HG03064 (cell line): ENCODE measurements at regions not wholly inside any gene's neighbourhood (a gene's known extent, or its start where the extent isn't known, plus 50 kb on each side); places are given as distances from the start of the nearest gene placed in this dataset.
"Not testable (repeated sequence)": the region's sequence is repeated elsewhere in the genome, so short reads cannot be mapped to it uniquely, and the experiment has no call there.

ENCODE experiments used
- ATAC-seq: cut with Tn5 transposase; IDR thresholded peaks from one replicate; pipeline ENCODE4 v1.9.1; 2021; ENCODE audit warnings: low read depth; ENCODE audit not compliant: unreplicated experiment

DNA sequence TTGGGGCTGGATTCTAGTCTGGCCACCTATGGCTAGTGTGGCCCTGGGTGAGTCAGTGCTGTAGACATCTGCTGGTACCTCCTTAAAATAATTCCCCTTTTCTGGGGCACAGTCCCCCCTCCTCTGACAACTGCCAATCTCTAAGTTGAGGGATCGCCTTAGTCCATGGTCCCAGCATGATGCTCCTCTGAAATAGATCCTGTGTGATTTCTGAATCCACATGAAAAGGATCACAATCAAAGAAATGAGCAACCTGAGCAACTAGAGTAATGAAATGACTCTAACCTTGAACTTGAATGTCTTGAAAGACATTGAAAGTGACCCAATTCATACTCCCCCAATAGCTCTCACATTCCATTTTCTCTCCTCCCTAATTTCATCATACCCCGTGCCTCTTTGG is 332.5 kb downstream of the VRK1 start:
- no peak for ATAC-seq

DNA sequence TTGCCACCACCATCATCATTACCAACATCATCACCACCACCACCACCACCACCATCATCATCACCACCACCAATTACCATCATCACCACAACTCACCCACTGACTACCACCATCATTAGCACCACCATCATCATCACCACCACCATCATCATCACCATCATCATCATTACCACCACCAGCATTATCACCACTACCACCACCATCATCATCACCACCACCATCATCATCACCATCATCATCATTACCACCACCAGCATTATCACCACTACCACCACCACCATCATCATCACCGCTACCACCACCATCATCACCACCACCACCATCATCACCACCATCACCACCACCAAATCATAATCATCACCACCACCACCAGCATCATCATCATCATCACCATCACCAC is 338.7 kb downstream of the VRK1 start:
- ATAC-seq, result not testable (repeated sequence)

DNA sequence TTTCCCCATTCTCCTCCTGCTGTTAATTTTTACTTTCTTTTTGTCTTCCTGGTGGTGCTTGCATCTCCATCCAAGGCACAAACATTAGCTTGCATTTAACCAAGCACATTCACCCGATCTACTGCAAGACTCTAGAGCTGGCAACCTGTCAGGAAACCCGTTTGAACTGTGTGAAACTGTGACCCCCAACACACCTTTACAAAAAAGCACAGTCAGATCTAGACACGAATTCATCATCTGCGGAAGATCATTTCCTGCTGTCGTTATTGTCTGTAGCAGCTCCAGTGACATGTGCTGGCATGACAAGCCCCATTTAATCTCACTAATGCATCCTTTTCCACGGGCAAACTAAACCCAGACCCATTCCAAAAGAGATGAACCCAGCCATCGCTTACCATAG is 340.5 kb downstream of the VRK1 start:
- ATAC-seq, result no peak

DNA sequence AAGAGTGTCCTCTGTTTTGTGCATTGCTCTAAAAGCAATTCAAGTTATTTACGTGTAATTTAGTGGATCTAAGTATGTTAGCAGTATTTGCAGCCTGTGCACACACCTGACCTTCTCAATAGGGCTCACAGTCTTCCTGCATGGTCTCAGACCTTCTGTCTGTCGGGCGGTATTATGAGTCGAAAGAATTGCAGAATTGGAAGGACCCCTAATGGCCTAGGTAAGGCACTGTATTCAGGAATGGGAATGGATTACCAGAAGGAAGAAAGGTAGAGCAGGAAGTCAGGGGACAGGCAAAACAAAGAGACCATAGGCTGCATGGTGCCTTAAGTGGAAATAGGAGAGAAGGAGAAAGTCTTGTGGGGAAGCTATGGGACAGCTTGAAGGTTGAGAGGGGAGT is 341.6 kb downstream of the VRK1 start:
- no peak for ATAC-seq

DNA sequence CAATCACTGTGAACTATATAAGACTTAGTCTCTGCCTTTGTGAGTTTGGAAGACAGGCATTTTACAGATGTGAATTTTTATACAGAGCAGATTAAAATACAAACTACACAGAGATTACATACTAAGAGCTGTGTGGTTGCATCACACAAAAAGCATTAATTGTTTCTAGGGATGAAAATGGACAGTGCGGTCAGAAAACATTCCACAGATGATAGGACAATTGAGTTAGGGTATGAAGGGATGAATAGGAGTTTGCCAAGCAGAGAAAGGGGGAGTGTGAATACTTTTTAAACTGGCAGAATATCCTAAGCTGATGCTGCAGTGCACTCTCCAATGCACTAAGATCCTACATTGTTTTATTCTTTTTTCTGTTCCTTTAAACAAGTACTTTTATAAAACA is 345.8 kb downstream of the VRK1 start:
- no peak for ATAC-seq

- no peak for ATAC-seq
These were observed 346.3 kb downstream of the VRK1 start for GRCh38 chr14:97143456-97143855.

GRCh38 chr14:97148021-97148420 is 350.8 kb downstream of the VRK1 start:
- ATAC-seq, result not testable (repeated sequence)

GRCh38 chr14:97149775-97150174 is 352.6 kb downstream of the VRK1 start:
- no peak for ATAC-seq

- ATAC-seq, result no peak
These were observed 356.3 kb downstream of the VRK1 start for GRCh38 chr14:97153527-97153926.

GRCh38 chr14:97155320-97155719 is 358.1 kb downstream of the VRK1 start:
- no peak for ATAC-seq

DNA sequence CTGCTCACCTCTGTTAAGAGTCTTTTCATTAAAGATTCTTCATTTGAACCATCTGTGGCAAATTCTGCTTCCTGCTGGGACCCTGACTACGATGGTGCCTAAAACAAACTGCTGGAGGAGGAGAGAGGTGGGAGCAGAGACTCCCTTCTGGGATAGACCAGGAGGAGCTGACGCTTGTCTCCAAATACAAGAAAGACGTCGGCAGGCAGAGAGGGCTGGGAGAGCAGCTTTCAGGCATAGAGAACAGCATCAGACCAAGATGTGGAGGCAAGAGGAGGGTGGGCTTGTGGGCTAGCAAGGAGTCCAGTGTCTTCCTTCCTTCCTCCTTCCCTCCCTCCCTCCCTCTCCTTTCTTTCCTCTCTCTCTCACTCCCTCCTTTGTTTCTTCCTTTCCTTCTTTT is 358.6 kb downstream of the VRK1 start:
- ATAC-seq, result no peak

GRCh38 chr14:97156705-97157104 is 359.5 kb downstream of the VRK1 start:
- ATAC-seq, result no peak

GRCh38 chr14:97158102-97158501 is 360.9 kb downstream of the VRK1 start:
- ATAC-seq, result no peak

- no peak for ATAC-seq
These were observed 361.9 kb downstream of the VRK1 start for GRCh38 chr14:97159124-97159523.

- ATAC-seq, result no peak
These were observed 365.4 kb downstream of the VRK1 start for GRCh38 chr14:97162621-97163020.

DNA sequence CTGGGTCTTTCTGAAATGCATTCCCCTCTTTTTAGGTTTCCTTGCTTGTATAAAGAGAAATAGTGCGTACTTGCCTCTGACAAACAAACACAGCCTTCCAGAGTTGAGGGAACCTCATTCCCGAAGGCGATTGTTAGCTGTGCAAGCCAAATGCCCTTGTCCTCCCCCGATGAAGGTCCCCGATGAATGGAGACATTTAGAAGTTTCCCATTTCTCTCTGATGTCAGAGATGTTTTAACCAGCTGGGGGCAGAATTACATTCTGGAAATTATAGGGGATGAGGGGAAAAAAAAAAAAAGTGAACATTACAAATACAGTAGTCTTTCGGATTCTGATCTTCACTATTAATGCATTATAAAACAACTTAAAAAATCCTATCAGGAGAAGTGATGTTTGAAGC is 366.8 kb downstream of the VRK1 start:
- no peak for ATAC-seq

DNA sequence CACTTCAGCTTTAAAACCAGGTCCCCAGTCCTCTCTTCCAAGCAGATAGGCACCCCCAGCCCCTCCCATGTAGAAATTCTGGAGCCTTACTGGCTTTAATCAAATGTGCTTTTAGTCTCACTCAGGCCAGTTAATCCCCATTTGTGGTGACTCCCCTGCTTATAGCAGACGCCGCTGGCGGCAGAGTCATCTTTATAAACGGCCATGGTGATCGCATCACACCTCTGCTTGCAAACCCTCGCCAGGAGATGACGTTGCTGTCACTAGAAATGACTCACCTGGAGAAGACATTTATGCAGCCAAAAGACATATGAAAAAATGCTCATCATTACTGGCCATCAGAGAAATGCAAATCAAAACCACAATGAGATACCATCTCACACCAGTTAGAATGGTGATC is 369.3 kb downstream of the VRK1 start:
- no peak for ATAC-seq

GRCh38 chr14:97167577-97167976 is 370.4 kb downstream of the VRK1 start:
- not testable (repeated sequence) for ATAC-seq

DNA sequence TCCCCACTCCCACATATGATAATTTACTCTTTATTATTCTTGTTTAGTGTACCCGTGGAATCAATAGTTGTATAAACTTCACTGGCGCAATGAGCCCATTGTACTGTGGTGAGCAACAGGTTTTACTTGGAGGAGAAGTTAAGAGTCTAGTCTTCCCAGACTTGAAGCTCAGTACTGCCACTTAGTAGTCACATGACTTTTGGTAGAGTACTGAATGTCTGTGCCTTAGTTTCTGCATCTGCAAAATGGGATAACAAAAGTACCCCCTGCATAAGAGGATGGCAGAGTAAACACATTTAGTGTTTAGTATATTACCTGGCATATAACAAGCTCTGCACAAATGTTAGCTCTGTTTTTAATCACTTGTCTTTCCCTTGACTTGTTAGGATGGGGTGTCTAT is 375.5 kb downstream of the VRK1 start:
- no peak for ATAC-seq

- ATAC-seq, result no peak
These were observed 379.8 kb downstream of the VRK1 start for GRCh38 chr14:97177016-97177415.

DNA sequence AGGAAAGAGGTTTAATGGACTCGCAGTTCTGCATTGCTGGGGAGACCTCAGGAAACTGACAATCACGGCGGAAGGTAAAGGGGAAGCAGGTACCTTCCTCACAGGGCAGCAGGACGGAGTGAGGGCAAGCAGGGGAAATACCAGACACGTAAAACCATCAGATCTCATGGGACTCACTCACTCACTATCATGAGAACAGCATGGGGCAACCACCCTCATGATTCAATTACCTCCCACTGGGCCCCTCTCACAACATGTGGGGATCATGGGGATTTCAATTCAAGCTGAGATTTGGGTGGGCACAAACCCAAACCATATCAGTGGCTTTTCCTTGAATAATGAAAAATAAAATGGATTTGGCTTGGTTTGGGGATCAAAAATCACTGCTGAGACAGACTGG is 380.5 kb downstream of the VRK1 start:
- no peak for ATAC-seq

GRCh38 chr14:97178781-97179180 is 381.6 kb downstream of the VRK1 start:
- no peak for ATAC-seq

GRCh38 chr14:97179573-97179972 is 382.4 kb downstream of the VRK1 start:
- no peak for ATAC-seq
